SK-N-SH (cell line): ENCODE measurements at regions not wholly inside any gene's neighbourhood (a gene's known extent, or its start where the extent isn't known, plus 50 kb on each side); places are given as distances from the start of the nearest gene placed in this dataset.

Experiments
- CTCF ChIA-PET: fragments of 300-600, 350-600 bp; formaldehyde crosslinking; extraction: SDS; loops from one replicate; lab custom pipeline; 2021; lab: Yijun Ruan, JAX
- POLR2A ChIA-PET: fragments of 350-600 bp; sonication (Branson Sonifier 250); formaldehyde crosslinking; extraction: SDS; loops from one replicate; lab custom pipeline; 2020; ENCODE audit warnings: antibody characterized with exemption, inconsistent platforms; lab: Yijun Ruan, JAX
- DNase-seq: peaks from one replicate; pipeline ENCODE4 v3.0.0; 2012
- H2AFZ ChIP-seq: fragments of 200-600 bp; sonication (generic); 2 replicates; pipeline ENCODE4 v1.8.1; 2016; ENCODE audit warnings: antibody characterized with exemption, mild to moderate bottlenecking, low read depth
- H3F3A ChIP-seq: fragments of 200-600 bp; sonication (generic); replicated peaks from 2 replicates; pipeline ENCODE3; 2016; ENCODE audit warnings: antibody characterized with exemption, mild to moderate bottlenecking; ENCODE audit not compliant: insufficient read depth
- H3K27ac ChIP-seq, 2 experiments: fragments of 200-500 bp in 1 of 2; fragments of 200-600 bp in 1 of 2; sonication (Bioruptor generic) in 1 of 2; sonication (generic), shearing (Covaris generic) in 1 of 2; 2 replicates each; pipeline versions ENCODE4 v1.5.1 to v1.6.1; 2014 to 2016; ENCODE audit warnings: low read depth in 2 of 2, inconsistent platforms in 1 of 2, low read length in 1 of 2, mild to moderate bottlenecking in 1 of 2, mixed read lengths in 1 of 2
- H3K27me3 ChIP-seq: fragments of 200-600 bp; sonication (generic), shearing (Covaris generic); 2 replicates; pipeline ENCODE4 v1.6.1; 2016; ENCODE audit warnings: mixed run types; ENCODE audit not compliant: insufficient read depth
- H3K36me3 ChIP-seq, 2 experiments: fragments of 200-500 bp in 1 of 2; fragments of 200-600 bp in 1 of 2; sonication (Bioruptor generic) in 1 of 2; sonication (generic) in 1 of 2; replicated peaks in 1 of 2; 2 replicates each; pipeline versions ENCODE3 to v1.5.1; 2014 to 2016; ENCODE audit warnings: low read length in 1 of 2, mild to moderate bottlenecking in 1 of 2; ENCODE audit not compliant: insufficient read depth in 2 of 2, control insufficient read depth in 1 of 2
- H3K4me1 ChIP-seq, 2 experiments: fragments of 200-500 bp in 1 of 2; fragments of 200-600 bp in 1 of 2; sonication (Bioruptor generic) in 1 of 2; sonication (generic), shearing (Covaris generic) in 1 of 2; 2 replicates each; pipeline versions ENCODE4 v1.5.1 to v1.6.1; 2014 to 2016; ENCODE audit warnings: low read depth in 1 of 2, low read length in 1 of 2, mixed run types in 1 of 2; ENCODE audit not compliant: insufficient read depth in 2 of 2, control insufficient read depth in 1 of 2
- H3K4me2 ChIP-seq: fragments of 200-600 bp; sonication (generic), shearing (Covaris generic); 2 replicates; pipeline ENCODE4 v1.6.1; 2017; ENCODE audit warnings: mixed run types
- H3K4me3 ChIP-seq, 2 experiments: fragments of 200-500 bp in 1 of 2; fragments of 200-600 bp in 1 of 2; sonication (Bioruptor generic) in 1 of 2; sonication (generic), shearing (Covaris generic) in 1 of 2; 2 replicates each; pipeline versions ENCODE4 v1.5.1 to v1.8.1; 2014 to 2016; ENCODE audit warnings: low read depth in 2 of 2, inconsistent platforms in 1 of 2, low read length in 1 of 2, mild to moderate bottlenecking in 1 of 2, mixed read lengths in 1 of 2, moderate library complexity in 1 of 2
- H3K79me2 ChIP-seq: fragments of 200-600 bp; sonication (generic); 2 replicates; pipeline ENCODE4 v1.8.1; 2017; ENCODE audit warnings: mild to moderate bottlenecking; ENCODE audit not compliant: insufficient read depth
- H3K9ac ChIP-seq: fragments of 200-600 bp; sonication (generic); 2 replicates; pipeline ENCODE4 v1.6.1; 2017; ENCODE audit warnings: mixed run types
- H3K9me2 ChIP-seq: fragments of 200-600 bp; sonication (generic); 2 replicates; pipeline ENCODE4 v1.6.1; 2017; ENCODE audit warnings: mixed run types
- H3K9me3 ChIP-seq: fragments of 200-600 bp; sonication (generic); 2 replicates; pipeline ENCODE4 v1.6.1; 2017; ENCODE audit warnings: mixed run types, mild to moderate bottlenecking, moderate library complexity
- H4K20me1 ChIP-seq: fragments of 200-600 bp; sonication (generic); 2 replicates; pipeline ENCODE4 v1.6.1; 2017; ENCODE audit warnings: mild to moderate bottlenecking, mixed run types; ENCODE audit not compliant: insufficient read depth
- CHD2 ChIP-seq: fragments of 150-350 bp; IDR thresholded peaks from 2 replicates; pipeline ENCODE4 v1.6.1; 2018; ENCODE audit warnings: low read length; ENCODE audit not compliant: partially characterized antibody
- ELF1 ChIP-seq: IDR thresholded peaks from 2 replicates; pipeline ENCODE4 v1.4.0; 2012
- EP300 ChIP-seq, 2 experiments: IDR thresholded peaks; 2 replicates each; pipeline versions ENCODE4 v1.4.0 to v1.6.1; 2012; ENCODE audit warnings: borderline replicate concordance in 1 of 2, low read depth in 1 of 2, low read length in 1 of 2
- EZH2phosphoT487 ChIP-seq: fragments of 200-600 bp; sonication (generic); IDR thresholded peaks from 2 replicates; pipeline ENCODE4 v1.6.1; 2017; ENCODE audit warnings: low read depth, mixed run types, mild to moderate bottlenecking, antibody characterized with exemption, moderate library complexity, borderline replicate concordance
- FOXJ3 ChIP-seq: sonication (generic); formaldehyde crosslinking; IDR thresholded peaks from 2 replicates; pipeline ENCODE4 v1.5.1; 2020; ENCODE audit warnings: mild to moderate bottlenecking, missing genetic modification reagents
- GABPA ChIP-seq: IDR thresholded peaks from 2 replicates; pipeline ENCODE4 v1.4.0; 2012; ENCODE audit warnings: low read depth, mild to moderate bottlenecking
- GATA2 ChIP-seq: sonication (generic); formaldehyde crosslinking; IDR thresholded peaks from 2 replicates; pipeline ENCODE4 v1.5.0; 2020; ENCODE audit warnings: mild to moderate bottlenecking, missing genetic modification reagents
- NFIC ChIP-seq: IDR thresholded peaks from 2 replicates; pipeline ENCODE4 v1.4.0; 2012; ENCODE audit warnings: borderline replicate concordance
- POLR2AphosphoS5 ChIP-seq: IDR thresholded peaks from 2 replicates; pipeline ENCODE4 v1.6.1; 2012; ENCODE audit warnings: low read depth, low read length
- RCOR1 ChIP-seq: fragments of 150-350 bp; IDR thresholded peaks from 2 replicates; pipeline ENCODE4 v1.6.1; 2017; ENCODE audit warnings: antibody characterized with exemption, low read length
- REST ChIP-seq: IDR thresholded peaks from 2 replicates; pipeline ENCODE4 v1.6.1; 2012; ENCODE audit warnings: mild to moderate bottlenecking, low read depth, low read length, moderate library complexity
- SMC3 ChIP-seq: IDR thresholded peaks from 2 replicates; pipeline ENCODE4 v1.6.1; 2012; ENCODE audit warnings: low read depth, low read length, improper control_type of control experiment
- TEAD4 ChIP-seq: IDR thresholded peaks from 2 replicates; pipeline ENCODE4 v1.4.0; 2012; ENCODE audit warnings: mild to moderate bottlenecking, borderline replicate concordance; ENCODE audit not compliant: insufficient read depth
- USF2 ChIP-seq: fragments of 150-350 bp; IDR thresholded peaks from 2 replicates; pipeline ENCODE4 v1.6.1; 2017; ENCODE audit warnings: antibody characterized with exemption, low read length, low read depth, borderline replicate concordance
- ZBTB33 ChIP-seq: IDR thresholded peaks from 2 replicates; pipeline ENCODE4 v1.4.0; 2012; ENCODE audit warnings: low read depth, borderline replicate concordance
- TF ChIP-seq, protein P1 (sequence below): fragments of 200-600 bp; sonication (generic); IDR thresholded peaks from 2 replicates; pipeline ENCODE4 v1.6.1; 2017; ENCODE audit warnings: antibody characterized with exemption, mild to moderate bottlenecking, moderate library complexity
- TF ChIP-seq, protein P2 (sequence below): IDR thresholded peaks from 2 replicates; pipeline ENCODE4; 2012

- no peak overlapping the region for H3K4me2 ChIP-seq
- H3K9ac ChIP-seq = no peak overlapping the region
- H3K36me3 ChIP-seq = no peaks in the 10 kb centered on the region
- H3K4me1 ChIP-seq = peaks cover 2 to 11% of the 10 kb centered on the region in 2 experiments; a peak in 3 of 4 replicates
- H4K20me1 ChIP-seq = no peaks in the 10 kb centered on the region
- H3F3A ChIP-seq = peaks cover 5% of the 10 kb centered on the region
- no peak overlapping the region for H2AFZ ChIP-seq
- no peaks in the 10 kb centered on the region for H3K27me3 ChIP-seq
- peaks cover 16% of the 10 kb centered on the region for H3K79me2 ChIP-seq
- no peak overlapping the region for H3K4me3 ChIP-seq
- no peak overlapping the region for H3K27ac ChIP-seq
- ChIA-PET CTCF (interaction anchor here (1.3 kb wide), 1 partner anchor 28 kb away, joined by 3 read pairs; no protein-coding TSS in a partner anchor), POLR2A (no interaction called here)
- no peak for DNase-seq
- no peaks in the 10 kb centered on the region for H3K9me3 ChIP-seq
- no peak for TF ChIP-seq USF2
- TF ChIP-seq GABPA = no peak
- TF ChIP-seq, protein P1, sequence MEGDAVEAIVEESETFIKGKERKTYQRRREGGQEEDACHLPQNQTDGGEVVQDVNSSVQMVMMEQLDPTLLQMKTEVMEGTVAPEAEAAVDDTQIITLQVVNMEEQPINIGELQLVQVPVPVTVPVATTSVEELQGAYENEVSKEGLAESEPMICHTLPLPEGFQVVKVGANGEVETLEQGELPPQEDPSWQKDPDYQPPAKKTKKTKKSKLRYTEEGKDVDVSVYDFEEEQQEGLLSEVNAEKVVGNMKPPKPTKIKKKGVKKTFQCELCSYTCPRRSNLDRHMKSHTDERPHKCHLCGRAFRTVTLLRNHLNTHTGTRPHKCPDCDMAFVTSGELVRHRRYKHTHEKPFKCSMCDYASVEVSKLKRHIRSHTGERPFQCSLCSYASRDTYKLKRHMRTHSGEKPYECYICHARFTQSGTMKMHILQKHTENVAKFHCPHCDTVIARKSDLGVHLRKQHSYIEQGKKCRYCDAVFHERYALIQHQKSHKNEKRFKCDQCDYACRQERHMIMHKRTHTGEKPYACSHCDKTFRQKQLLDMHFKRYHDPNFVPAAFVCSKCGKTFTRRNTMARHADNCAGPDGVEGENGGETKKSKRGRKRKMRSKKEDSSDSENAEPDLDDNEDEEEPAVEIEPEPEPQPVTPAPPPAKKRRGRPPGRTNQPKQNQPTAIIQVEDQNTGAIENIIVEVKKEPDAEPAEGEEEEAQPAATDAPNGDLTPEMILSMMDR = no peak
- no peak for TF ChIP-seq EP300 (IDR thresholded peaks at IDR 0.05; ENCODE audit: borderline replicate concordance in 1 of 2, low read depth in 1 of 2, low read length in 1 of 2)
- no peak for TF ChIP-seq ZBTB33
- no peak for TF ChIP-seq GATA2 (CRISPR knock-in tag)
- TF ChIP-seq NFIC = no peak
- no peak for TF ChIP-seq CHD2
- no peak for TF ChIP-seq EZH2phosphoT487
- no peak for TF ChIP-seq POLR2AphosphoS5
- no peak for TF ChIP-seq FOXJ3 (CRISPR knock-in tag)
- no peak for TF ChIP-seq TEAD4
- no peak for TF ChIP-seq RCOR1
- no peak for TF ChIP-seq ELF1
- TF ChIP-seq, protein P2, sequence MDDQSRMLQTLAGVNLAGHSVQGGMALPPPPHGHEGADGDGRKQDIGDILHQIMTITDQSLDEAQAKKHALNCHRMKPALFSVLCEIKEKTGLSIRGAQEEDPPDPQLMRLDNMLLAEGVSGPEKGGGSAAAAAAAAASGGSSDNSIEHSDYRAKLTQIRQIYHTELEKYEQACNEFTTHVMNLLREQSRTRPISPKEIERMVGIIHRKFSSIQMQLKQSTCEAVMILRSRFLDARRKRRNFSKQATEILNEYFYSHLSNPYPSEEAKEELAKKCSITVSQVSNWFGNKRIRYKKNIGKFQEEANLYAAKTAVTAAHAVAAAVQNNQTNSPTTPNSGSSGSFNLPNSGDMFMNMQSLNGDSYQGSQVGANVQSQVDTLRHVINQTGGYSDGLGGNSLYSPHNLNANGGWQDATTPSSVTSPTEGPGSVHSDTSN = no peak
- TF ChIP-seq REST = no peak
- no peak for TF ChIP-seq SMC3
- H3K9me2 ChIP-seq = no peaks in the 10 kb centered on the region
Observed at GRCh38 chr17:72460711-72461110, 339.9 kb downstream of the SOX9 start.
